Mammary epithelial cell (primary cell): ENCODE measurements at regions not wholly inside any gene's neighbourhood (a gene's known extent, or its start where the extent isn't known, plus 50 kb on each side); places are given as distances from the start of the nearest gene placed in this dataset.
"Not testable (repeated sequence)": the region's sequence is repeated elsewhere in the genome, so short reads cannot be mapped to it uniquely, and the experiment has no call there.

Experiments used
- EZH2 ChIP-seq: IDR thresholded peaks from 2 replicates; pipeline ENCODE4 v1.6.1; 2012; ENCODE audit warnings: low read length, inconsistent platforms, borderline replicate concordance
- TF ChIP-seq, protein P1 (sequence below), 2 donors: IDR thresholded peaks in 1 of 2; conservative IDR thresholded peaks in 1 of 2; 2 replicates each; pipeline ENCODE4 v1.5.1; 2011 to 2012; ENCODE audit warnings: inconsistent platforms in 2 of 2, low read length in 2 of 2, mild to moderate bottlenecking in 2 of 2, control low read depth in 1 of 2, low read depth in 1 of 2; ENCODE audit not compliant: insufficient read depth in 1 of 2; ENCODE audit errors: extremely low read depth in 1 of 2

DNA sequence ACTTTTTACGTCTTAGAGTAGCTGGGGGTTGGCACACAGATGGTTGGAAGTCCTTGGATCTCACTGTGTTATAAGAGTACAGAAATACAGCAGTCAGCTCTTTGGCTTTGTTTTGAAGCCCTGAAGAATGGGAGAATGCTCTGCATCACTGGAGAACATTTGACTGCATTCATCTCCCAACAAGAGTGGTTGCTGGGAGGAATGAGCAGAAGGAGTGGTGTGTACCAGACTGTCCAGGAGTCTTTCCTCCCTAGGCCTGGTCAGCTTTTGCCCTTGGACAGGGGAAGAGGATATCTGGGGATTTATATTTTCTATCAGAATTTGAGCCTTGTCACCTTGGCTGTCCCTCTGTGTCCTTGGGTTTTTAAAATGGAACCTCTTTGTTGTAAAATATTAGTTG is 69.8 kb downstream of the SRGAP2 start:
- TF ChIP-seq EZH2 = not testable (repeated sequence)
- TF ChIP-seq, protein P1, sequence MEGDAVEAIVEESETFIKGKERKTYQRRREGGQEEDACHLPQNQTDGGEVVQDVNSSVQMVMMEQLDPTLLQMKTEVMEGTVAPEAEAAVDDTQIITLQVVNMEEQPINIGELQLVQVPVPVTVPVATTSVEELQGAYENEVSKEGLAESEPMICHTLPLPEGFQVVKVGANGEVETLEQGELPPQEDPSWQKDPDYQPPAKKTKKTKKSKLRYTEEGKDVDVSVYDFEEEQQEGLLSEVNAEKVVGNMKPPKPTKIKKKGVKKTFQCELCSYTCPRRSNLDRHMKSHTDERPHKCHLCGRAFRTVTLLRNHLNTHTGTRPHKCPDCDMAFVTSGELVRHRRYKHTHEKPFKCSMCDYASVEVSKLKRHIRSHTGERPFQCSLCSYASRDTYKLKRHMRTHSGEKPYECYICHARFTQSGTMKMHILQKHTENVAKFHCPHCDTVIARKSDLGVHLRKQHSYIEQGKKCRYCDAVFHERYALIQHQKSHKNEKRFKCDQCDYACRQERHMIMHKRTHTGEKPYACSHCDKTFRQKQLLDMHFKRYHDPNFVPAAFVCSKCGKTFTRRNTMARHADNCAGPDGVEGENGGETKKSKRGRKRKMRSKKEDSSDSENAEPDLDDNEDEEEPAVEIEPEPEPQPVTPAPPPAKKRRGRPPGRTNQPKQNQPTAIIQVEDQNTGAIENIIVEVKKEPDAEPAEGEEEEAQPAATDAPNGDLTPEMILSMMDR (conservative IDR thresholded peaks at IDR 0.05 in 1 of 2, IDR thresholded peaks at IDR 0.05 in 1 of 2; ENCODE audit: extremely low read depth in 1 of 2, insufficient read depth in 1 of 2, low read depth in 1 of 2, low read length in 2 of 2) = not testable (repeated sequence)
